Immature natural killer cell (primary cell): ENCODE measurements at regions not wholly inside any gene's neighbourhood (a gene's known extent, or its start where the extent isn't known, plus 50 kb on each side); places are given as distances from the start of the nearest gene placed in this dataset.
"Not testable (repeated sequence)": the region's sequence is repeated elsewhere in the genome, so short reads cannot be mapped to it uniquely, and the experiment has no call there.

Source experiments
- DNase-seq, 3 donors: peaks; one replicate each; pipeline ENCODE4 v3.0.0; 2022; ENCODE audit warnings: mixed read lengths in 1 of 3
- H3K27ac Mint-ChIP-seq, 6 donors: one replicate each; pipeline ENCODE4 v1.8.0; 2020; ENCODE audit warnings: mixed read lengths in 6 of 6, mild to moderate bottlenecking in 5 of 6, inconsistent platforms in 4 of 6, moderate library complexity in 3 of 6
- H3K27me3 Mint-ChIP-seq, 3 donors: one replicate each; pipeline ENCODE4 v1.8.0; 2020 to 2021; ENCODE audit warnings: low read depth in 3 of 3, mild to moderate bottlenecking in 3 of 3, mixed read lengths in 3 of 3, moderate library complexity in 3 of 3, inconsistent platforms in 1 of 3
- H3K36me3 Mint-ChIP-seq, 3 donors: one replicate each; pipeline ENCODE4 v1.8.0; 2020; ENCODE audit warnings: mixed read lengths in 3 of 3, inconsistent platforms in 2 of 3, mild to moderate bottlenecking in 2 of 3
- H3K4me1 Mint-ChIP-seq, 2 donors: one replicate each; pipeline ENCODE4 v1.8.0; 2020; ENCODE audit warnings: inconsistent platforms in 2 of 2, mild to moderate bottlenecking in 2 of 2, mixed read lengths in 2 of 2, moderate library complexity in 1 of 2
- H3K4me3 Mint-ChIP-seq, 5 donors: one replicate each; pipeline ENCODE4 v1.8.0; 2020; ENCODE audit warnings: mild to moderate bottlenecking in 5 of 5, mixed read lengths in 5 of 5, inconsistent platforms in 3 of 5, moderate library complexity in 3 of 5
- H3K9me3 Mint-ChIP-seq, 6 donors: one replicate each; pipeline ENCODE4 v1.8.0; 2020; ENCODE audit warnings: mild to moderate bottlenecking in 6 of 6, mixed read lengths in 6 of 6, inconsistent platforms in 4 of 6, moderate library complexity in 3 of 6

DNA sequence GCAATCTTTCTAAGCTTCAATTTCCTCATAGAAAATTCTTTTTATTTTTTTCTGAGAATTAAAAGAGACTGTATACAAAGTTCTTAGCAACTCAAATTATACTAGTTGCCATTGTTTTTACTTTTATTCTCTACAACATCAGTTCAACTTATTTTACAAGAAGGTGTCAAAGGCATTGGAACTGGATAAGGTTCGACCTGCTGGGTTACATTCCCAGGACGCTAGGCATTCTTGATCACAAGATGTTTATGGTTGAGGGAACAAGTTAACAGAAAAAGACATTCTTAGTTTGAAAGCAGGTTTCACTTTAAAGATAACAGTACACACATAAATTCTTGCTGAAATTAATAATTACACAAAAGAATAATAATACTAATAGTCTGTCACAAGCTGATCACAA, 163.5 kb upstream of the SNX2 start:
- Mint-ChIP-seq H3K4me1 (no peaks in the 10 kb centered on the region), H3K27me3 (no peaks in the 10 kb centered on the region), H3K36me3 (no peaks in the 10 kb centered on the region), H3K9me3 (peaks cover 0 to 3% (median 0%) of the 10 kb centered on the region in 6 donors), H3K27ac (no peak overlapping the region), H3K4me3 (no peak overlapping the region)
- no peak for DNase-seq

DNA sequence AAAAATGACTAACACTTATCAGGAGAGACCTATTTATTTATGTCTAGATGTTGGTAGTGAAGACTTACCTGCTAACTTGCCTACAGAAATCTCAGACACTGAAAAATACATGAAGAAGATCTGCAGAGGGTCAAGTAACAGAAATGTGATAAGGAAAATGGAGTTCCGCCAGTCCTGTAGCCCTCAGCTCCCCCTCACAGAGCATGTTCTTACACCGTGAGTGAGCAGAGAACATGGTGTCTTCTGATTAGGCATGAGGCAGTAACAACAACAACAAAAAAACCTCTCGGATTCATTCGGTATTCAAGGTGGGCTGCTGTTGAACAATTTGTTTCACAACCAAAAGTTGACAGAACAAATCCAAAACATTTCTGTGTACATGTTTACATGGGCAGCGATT, 162.0 kb upstream of the SNX2 start:
- Mint-ChIP-seq H3K4me3 (no peak overlapping the region), H3K36me3 (no peaks in the 10 kb centered on the region), H3K27me3 (peaks cover 0 to 2% (median 0%) of the 10 kb centered on the region in 3 donors), H3K27ac (no peak overlapping the region), H3K9me3 (peaks cover 0 to 3% (median 0%) of the 10 kb centered on the region in 6 donors), H3K4me1 (no peaks in the 10 kb centered on the region)
- no peak for DNase-seq

DNA sequence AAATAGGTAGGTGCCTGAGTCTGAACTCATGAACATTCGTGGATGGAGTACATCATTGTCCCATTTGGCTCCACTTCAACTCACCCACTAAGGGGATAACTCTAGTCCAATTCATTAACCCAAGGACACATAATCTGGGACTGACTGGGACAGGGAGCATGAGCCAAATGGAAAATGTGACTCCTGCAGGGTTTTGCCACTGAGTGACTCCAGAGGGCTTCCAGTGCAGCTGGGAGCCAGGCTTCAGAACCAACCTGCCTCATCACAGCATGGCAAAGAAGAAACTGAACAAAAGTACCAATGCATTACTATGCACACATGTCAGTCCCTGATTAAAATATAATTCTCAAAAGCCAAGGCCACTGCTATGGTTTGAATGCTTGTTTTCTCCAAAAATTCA, 159.7 kb upstream of the SNX2 start:
- Mint-ChIP-seq H3K4me1 (no peaks in the 10 kb centered on the region), H3K36me3 (no peaks in the 10 kb centered on the region), H3K4me3 (no peak overlapping the region), H3K27ac (no peak overlapping the region), H3K9me3 (peaks cover 0 to 3% (median 0%) of the 10 kb centered on the region in 6 donors), H3K27me3 (peaks cover 0 to 2% (median 0%) of the 10 kb centered on the region in 3 donors)
- DNase-seq = no peak

GRCh38 chr5:122615832-122616231, 159.0 kb upstream of the SNX2 start:
- Mint-ChIP-seq H3K4me3 (no peak overlapping the region), H3K4me1 (no peaks in the 10 kb centered on the region), H3K36me3 (no peaks in the 10 kb centered on the region), H3K27me3 (peaks cover 0 to 2% (median 0%) of the 10 kb centered on the region in 3 donors), H3K27ac (no peak overlapping the region), H3K9me3 (peaks cover 0 to 3% (median 0%) of the 10 kb centered on the region in 6 donors)
- no peak for DNase-seq

GRCh38 chr5:122618046-122618445, 156.8 kb upstream of the SNX2 start:
- H3K9me3 Mint-ChIP-seq, H3K27ac Mint-ChIP-seq, H3K4me1 Mint-ChIP-seq, H3K27me3 Mint-ChIP-seq, H3K36me3 Mint-ChIP-seq, DNase-seq, H3K4me3 Mint-ChIP-seq: not testable (repeated sequence)

DNA sequence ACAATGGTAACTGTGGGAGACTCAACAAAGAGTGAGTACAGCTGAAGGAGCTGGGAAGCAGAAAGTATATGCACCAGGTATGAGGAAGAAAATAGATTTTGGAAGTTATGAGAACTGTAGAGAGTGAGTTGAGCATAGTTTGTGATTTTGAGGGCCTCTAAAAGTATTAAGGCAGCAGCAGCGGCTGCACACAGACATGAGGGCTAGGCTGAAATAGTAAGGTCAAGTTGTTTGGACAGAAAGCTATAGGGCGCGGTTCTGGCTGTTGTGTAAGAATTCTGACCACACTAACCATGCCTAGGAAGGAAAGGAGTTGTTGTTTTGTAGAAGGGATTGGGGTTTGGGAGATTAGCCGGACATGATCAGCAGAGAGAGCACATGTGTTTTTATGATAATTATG, 154.1 kb upstream of the SNX2 start:
- H3K36me3 Mint-ChIP-seq, H3K4me3 Mint-ChIP-seq, H3K27me3 Mint-ChIP-seq, H3K4me1 Mint-ChIP-seq, H3K9me3 Mint-ChIP-seq, H3K27ac Mint-ChIP-seq, DNase-seq: not testable (repeated sequence)

GRCh38 chr5:122628714-122629113, 146.2 kb upstream of the SNX2 start:
- H3K27ac Mint-ChIP-seq, H3K27me3 Mint-ChIP-seq, H3K9me3 Mint-ChIP-seq, H3K4me3 Mint-ChIP-seq, DNase-seq, H3K36me3 Mint-ChIP-seq, H3K4me1 Mint-ChIP-seq: not testable (repeated sequence)

DNA sequence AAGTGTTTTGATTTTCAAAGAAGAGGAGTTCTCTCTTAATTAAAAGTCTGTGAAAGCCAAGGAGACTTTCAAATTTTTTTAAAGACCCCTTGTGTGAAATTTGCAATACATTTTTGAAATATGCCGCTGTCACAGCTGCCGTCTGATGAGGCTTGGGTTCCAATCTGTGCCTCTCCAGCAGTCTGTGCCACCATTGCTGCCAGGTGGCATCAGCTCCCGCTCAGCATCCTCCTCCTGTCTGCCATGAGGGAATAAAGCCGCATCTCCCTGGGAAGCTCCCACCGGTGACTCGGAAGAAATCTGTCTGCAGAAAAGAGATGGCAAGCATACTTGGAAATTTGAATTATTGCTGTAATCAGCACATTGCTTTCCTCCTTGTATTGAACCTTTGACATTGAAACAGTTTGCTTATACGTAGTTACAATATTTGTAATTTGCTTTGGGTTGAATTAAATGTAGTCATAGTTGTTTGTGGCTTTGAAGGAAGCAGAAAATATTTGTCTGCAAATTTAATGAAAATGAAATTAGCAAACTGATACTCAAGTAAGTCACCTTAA, 145.7 kb upstream of the SNX2 start:
- no peaks in the 10 kb centered on the region for H3K27me3 Mint-ChIP-seq
- no peak overlapping the region for H3K4me3 Mint-ChIP-seq
- DNase-seq = no peak
- H3K9me3 Mint-ChIP-seq = peaks cover 0 to 4% (median 0%) of the 10 kb centered on the region in 6 donors
- H3K36me3 Mint-ChIP-seq = no peaks in the 10 kb centered on the region
- H3K4me1 Mint-ChIP-seq = no peaks in the 10 kb centered on the region
- no peak overlapping the region for H3K27ac Mint-ChIP-seq

GRCh38 chr5:122638581-122638980, 136.3 kb upstream of the SNX2 start:
- Mint-ChIP-seq H3K27me3 (no peaks in the 10 kb centered on the region), H3K9me3 (peaks cover 0 to 6% (median 4%) of the 10 kb centered on the region in 6 donors), H3K27ac (no peak overlapping the region), H3K4me3 (no peak overlapping the region), H3K4me1 (no peaks in the 10 kb centered on the region), H3K36me3 (no peaks in the 10 kb centered on the region)
- DNase-seq = no peak

DNA sequence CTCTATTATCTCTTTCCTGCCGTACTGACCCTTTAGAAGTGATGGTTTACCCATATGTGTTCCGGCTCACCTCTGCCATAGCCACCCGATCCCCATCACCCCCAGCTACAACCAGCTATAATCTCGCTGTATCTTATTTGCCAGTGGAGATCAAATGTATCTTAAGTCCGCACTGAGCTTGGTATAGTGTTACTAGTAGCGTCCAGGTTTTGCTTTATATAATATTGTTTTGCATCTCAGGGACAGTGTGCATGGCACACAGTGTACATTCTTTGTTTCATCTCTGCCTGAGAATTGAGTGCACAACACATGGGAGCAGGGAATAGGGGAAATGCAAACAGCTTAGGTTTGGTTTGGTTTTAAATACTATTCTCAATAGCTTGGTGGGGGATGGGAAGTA, 135.8 kb upstream of the SNX2 start:
- H3K27me3 Mint-ChIP-seq = no peaks in the 10 kb centered on the region
- H3K9me3 Mint-ChIP-seq = peaks cover 0 to 6% (median 3%) of the 10 kb centered on the region in 6 donors
- no peak overlapping the region for H3K27ac Mint-ChIP-seq
- H3K36me3 Mint-ChIP-seq = no peaks in the 10 kb centered on the region
- no peaks in the 10 kb centered on the region for H3K4me1 Mint-ChIP-seq
- H3K4me3 Mint-ChIP-seq = no peak overlapping the region
- DNase-seq = no peak

- no peak overlapping the region for H3K27ac Mint-ChIP-seq
- H3K4me3 Mint-ChIP-seq = no peak overlapping the region
- H3K27me3 Mint-ChIP-seq = no peaks in the 10 kb centered on the region
- no peaks in the 10 kb centered on the region for H3K4me1 Mint-ChIP-seq
- H3K36me3 Mint-ChIP-seq = no peaks in the 10 kb centered on the region
- peaks cover 0 to 6% (median 3%) of the 10 kb centered on the region in 6 donors for H3K9me3 Mint-ChIP-seq
- no peak for DNase-seq
Observed at GRCh38 chr5:122639864-122640263, 135.0 kb upstream of the SNX2 start.

GRCh38 chr5:122649080-122649479, 125.8 kb upstream of the SNX2 start:
- no peak overlapping the region for H3K4me3 Mint-ChIP-seq
- peaks cover 0 to 2% (median 2%) of the 10 kb centered on the region in 3 donors for H3K27me3 Mint-ChIP-seq
- H3K27ac Mint-ChIP-seq = no peak overlapping the region
- no peaks in the 10 kb centered on the region for H3K4me1 Mint-ChIP-seq
- no peaks in the 10 kb centered on the region for H3K36me3 Mint-ChIP-seq
- DNase-seq = no peak
- H3K9me3 Mint-ChIP-seq = no peaks in the 10 kb centered on the region

GRCh38 chr5:122653087-122654017, 121.5 kb upstream of the SNX2 start:
- H3K27me3 Mint-ChIP-seq = peaks cover 0 to 2% (median 0%) of the 10 kb centered on the region in 3 donors
- H3K4me1 Mint-ChIP-seq = no peaks in the 10 kb centered on the region
- no peak overlapping the region for H3K4me3 Mint-ChIP-seq
- H3K27ac Mint-ChIP-seq = no peak overlapping the region
- no peak for DNase-seq
- H3K9me3 Mint-ChIP-seq = peaks cover 0 to 3% (median 0%) of the 10 kb centered on the region in 6 donors
- no peaks in the 10 kb centered on the region for H3K36me3 Mint-ChIP-seq

- peaks cover 0 to 2% (median 0%) of the 10 kb centered on the region in 3 donors for H3K27me3 Mint-ChIP-seq
- no peak overlapping the region for H3K27ac Mint-ChIP-seq
- DNase-seq = no peak
- H3K36me3 Mint-ChIP-seq = no peaks in the 10 kb centered on the region
- H3K4me1 Mint-ChIP-seq = no peaks in the 10 kb centered on the region
- peaks cover 0 to 3% (median 0%) of the 10 kb centered on the region in 6 donors for H3K9me3 Mint-ChIP-seq
- H3K4me3 Mint-ChIP-seq = no peak overlapping the region
Observed at GRCh38 chr5:122656160-122656559, 118.7 kb upstream of the SNX2 start.
